MM.1S (cell line): ENCODE measurements at regions not wholly inside any gene's neighbourhood (a gene's known extent, or its start where the extent isn't known, plus 50 kb on each side); places are given as distances from the start of the nearest gene placed in this dataset.

Source experiments
- DNase-seq: peaks from one replicate; pipeline ENCODE4 v3.0.0-alpha.2; 2015
- H2AFZ ChIP-seq: fragments of 300-600 bp; sonication (generic); 2 replicates; pipeline ENCODE4 v1.6.0; 2016; ENCODE audit warnings: antibody characterized with exemption, low read length
- H3F3A ChIP-seq: fragments of 300-600 bp; sonication (generic); 2 replicates; pipeline ENCODE4 v1.6.1; 2016; ENCODE audit warnings: mild to moderate bottlenecking, antibody characterized with exemption, low read length, moderate library complexity, mixed read lengths; ENCODE audit not compliant: insufficient read depth
- H3K27ac ChIP-seq: fragments of 300-600 bp; sonication (generic); 2 replicates; pipeline ENCODE4 v1.5.1; 2016; ENCODE audit warnings: mild to moderate bottlenecking, low read length
- H3K27me3 ChIP-seq: fragments of 300-600 bp; sonication (generic); replicated peaks from 2 replicates; pipeline ENCODE4 v1.6.0; 2016; ENCODE audit warnings: low read length; ENCODE audit not compliant: insufficient read depth
- H3K36me3 ChIP-seq: fragments of 300-600 bp; sonication (generic); replicated peaks from 2 replicates; pipeline ENCODE4 v1.6.1; 2016; ENCODE audit warnings: mild to moderate bottlenecking, low read length, mixed read lengths; ENCODE audit not compliant: insufficient read depth
- H3K4me1 ChIP-seq: fragments of 300-600 bp; sonication (generic); 2 replicates; pipeline ENCODE4 v1.6.1; 2016; ENCODE audit warnings: low read length, mixed read lengths
- H3K4me2 ChIP-seq: fragments of 300-600 bp; sonication (generic); 2 replicates; pipeline ENCODE4 v1.6.0; 2016; ENCODE audit warnings: low read depth, low read length
- H3K4me3 ChIP-seq: fragments of 300-600 bp; sonication (generic); 2 replicates; pipeline ENCODE4 v1.5.1; 2016; ENCODE audit warnings: low read length, mixed read lengths
- H3K79me2 ChIP-seq: fragments of 300-600 bp; sonication (generic); 2 replicates; pipeline ENCODE4 v1.6.1; 2016; ENCODE audit warnings: mixed run types, low read length, mixed read lengths
- H3K9ac ChIP-seq: fragments of 300-600 bp; sonication (generic); 2 replicates; pipeline ENCODE4 v1.6.1; 2016; ENCODE audit warnings: low read length, mixed read lengths
- H3K9me2 ChIP-seq: fragments of 300-600 bp; sonication (generic); replicated peaks from 2 replicates; pipeline ENCODE4 v1.6.1; 2016; ENCODE audit warnings: mild to moderate bottlenecking, low read length, mixed read lengths; ENCODE audit not compliant: insufficient read depth
- H3K9me3 ChIP-seq: fragments of 300-600 bp; sonication (generic); replicated peaks from 2 replicates; pipeline ENCODE4 v1.6.1; 2016; ENCODE audit warnings: mild to moderate bottlenecking, low read length, mixed read lengths; ENCODE audit not compliant: insufficient read depth
- H4K20me1 ChIP-seq: fragments of 300-600 bp; sonication (generic); 2 replicates; pipeline ENCODE4 v1.6.1; 2016; ENCODE audit warnings: mild to moderate bottlenecking, low read length, moderate library complexity, mixed read lengths; ENCODE audit not compliant: insufficient read depth
- CTCF ChIP-seq: fragments of 300-600 bp; sonication (generic); IDR thresholded peaks from 2 replicates; pipeline ENCODE4 v1.5.1; 2016; ENCODE audit warnings: antibody characterized with exemption, low read length, mixed read lengths
- EZH2 ChIP-seq: fragments of 300-600 bp; sonication (generic); optimal IDR thresholded peaks from 2 replicates; pipeline ENCODE3; 2017; ENCODE audit warnings: low read depth, mild to moderate bottlenecking, antibody characterized with exemption, low read length, mixed read lengths
- EZH2phosphoT487 ChIP-seq: fragments of 300-600 bp; sonication (generic); IDR thresholded peaks from 2 replicates; pipeline ENCODE4 v1.6.1; 2018; ENCODE audit warnings: antibody characterized with exemption, low read length

GRCh38 chr9:99457406-99457805, 235.3 kb downstream of the SEC61B start:
- H3F3A ChIP-seq = no peaks in the 10 kb centered on the region
- no peaks in the 10 kb centered on the region for H3K9me3 ChIP-seq
- no peak for DNase-seq
- H4K20me1 ChIP-seq = no peaks in the 10 kb centered on the region
- no peaks in the 10 kb centered on the region for H3K36me3 ChIP-seq
- no peak overlapping the region for H3K27ac ChIP-seq
- H3K79me2 ChIP-seq = no peaks in the 10 kb centered on the region
- H3K4me3 ChIP-seq = no peak overlapping the region
- TF ChIP-seq EZH2phosphoT487 (no peak), CTCF (no peak), EZH2 (no peak)
- H3K9ac ChIP-seq = no peak overlapping the region
- H3K4me2 ChIP-seq = no peak overlapping the region
- H3K27me3 ChIP-seq = no peaks in the 10 kb centered on the region
- H2AFZ ChIP-seq = no peak overlapping the region
- H3K9me2 ChIP-seq = no peaks in the 10 kb centered on the region
- no peaks in the 10 kb centered on the region for H3K4me1 ChIP-seq

- no peak overlapping the region for H3K4me2 ChIP-seq
- H3K27me3 ChIP-seq = no peaks in the 10 kb centered on the region
- TF ChIP-seq EZH2 (no peak), CTCF (no peak), EZH2phosphoT487 (no peak)
- H3K9me2 ChIP-seq = no peaks in the 10 kb centered on the region
- no peaks in the 10 kb centered on the region for H4K20me1 ChIP-seq
- H3F3A ChIP-seq = no peaks in the 10 kb centered on the region
- H2AFZ ChIP-seq = no peak overlapping the region
- no peaks in the 10 kb centered on the region for H3K4me1 ChIP-seq
- H3K27ac ChIP-seq = no peak overlapping the region
- H3K79me2 ChIP-seq = no peaks in the 10 kb centered on the region
- no peaks in the 10 kb centered on the region for H3K9me3 ChIP-seq
- no peak overlapping the region for H3K9ac ChIP-seq
- DNase-seq = no peak
- H3K36me3 ChIP-seq = no peaks in the 10 kb centered on the region
- H3K4me3 ChIP-seq = no peak overlapping the region
These were observed 235.9 kb downstream of the SEC61B start for GRCh38 chr9:99457981-99458380.

DNA sequence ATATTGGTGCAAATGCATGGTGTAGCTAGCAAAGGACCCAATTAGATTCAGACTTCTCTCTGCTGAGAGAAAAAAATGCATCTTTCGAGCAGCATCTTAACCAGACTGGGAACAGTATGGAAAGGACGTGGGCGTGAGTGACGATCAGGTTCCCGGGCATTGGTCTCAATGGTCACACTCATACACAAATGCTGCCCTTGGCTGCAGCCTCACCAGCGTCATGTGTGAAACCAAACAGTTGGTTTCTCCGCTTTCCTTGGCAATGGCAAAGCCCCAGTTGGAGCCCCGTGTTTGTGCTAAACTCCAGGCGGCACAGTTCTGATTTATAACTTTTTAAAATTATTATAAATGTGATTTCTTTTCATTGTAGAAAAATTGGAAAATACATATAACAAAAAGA, 237.8 kb downstream of the SEC61B start:
- Histone ChIP-seq H4K20me1 (no peaks in the 10 kb centered on the region), H3K27ac (no peak overlapping the region), H2AFZ (no peak overlapping the region), H3K9me2 (no peaks in the 10 kb centered on the region), H3K27me3 (no peaks in the 10 kb centered on the region), H3F3A (no peaks in the 10 kb centered on the region), H3K36me3 (no peaks in the 10 kb centered on the region), H3K4me3 (no peak overlapping the region), H3K9ac (no peak overlapping the region), H3K4me1 (no peaks in the 10 kb centered on the region), H3K9me3 (no peaks in the 10 kb centered on the region), H3K79me2 (no peaks in the 10 kb centered on the region), H3K4me2 (no peak overlapping the region)
- no peak for DNase-seq
- TF ChIP-seq CTCF (no peak), EZH2phosphoT487 (no peak), EZH2 (no peak)
